Uterus (tissue), 3 donors: ENCODE measurements at regions not wholly inside any gene's neighbourhood (a gene's known extent, or its start where the extent isn't known, plus 50 kb on each side); places are given as distances from the start of the nearest gene placed in this dataset.

ENCODE experiments used
- DNase-seq, 2 donors: peaks; one replicate each; pipeline ENCODE4 v3.0.0-alpha.2; 2019 to 2020
- H3K27ac ChIP-seq, 2 donors: fragments of 200-600 bp; sonication (generic); 1 replicate in 1 of 2; 2 replicates in 1 of 2; pipeline ENCODE4 v1.5.1; 2016 to 2018
- H3K27me3 ChIP-seq, 2 donors: fragments of 200-600 bp; sonication (generic); one replicate each; pipeline ENCODE4 v1.5.1; 2018 to 2019; ENCODE audit warnings: control low read depth in 1 of 2
- H3K36me3 ChIP-seq, 2 donors: fragments of 200-600 bp; sonication (generic); one replicate each; pipeline ENCODE4 v1.5.1; 2019; ENCODE audit warnings: control low read depth in 1 of 2
- H3K4me1 ChIP-seq, 2 donors: fragments of 200-600 bp; sonication (generic); one replicate each; pipeline ENCODE4 v1.5.1; 2018 to 2019; ENCODE audit warnings: control low read depth in 1 of 2
- H3K4me3 ChIP-seq, 2 donors: fragments of 200-600 bp; sonication (generic); 1 replicate in 1 of 2; 2 replicates in 1 of 2; pipeline ENCODE4 v1.5.1; 2018 to 2019; ENCODE audit warnings: mild to moderate bottlenecking in 1 of 2
- H3K9me3 ChIP-seq, 2 donors: fragments of 200-600 bp; sonication (generic); one replicate each; pipeline ENCODE4 v1.5.1; 2019; ENCODE audit warnings: control low read depth in 1 of 2
- POLR2A ChIP-seq, 2 donors: fragments of 450-650 bp; IDR thresholded peaks; one replicate each; pipeline ENCODE4 v1.6.1; 2016; ENCODE audit warnings: antibody characterized with exemption in 2 of 2, mild to moderate bottlenecking in 1 of 2, moderate library complexity in 1 of 2
- intact Hi-C: fragments of 100-400 bp; cut with DNase I; formaldehyde crosslinking; loops from one replicate; pipeline ENCODE4 v1.15.1; 2023; ENCODE audit warnings: low total_unique reads
- TF ChIP-seq, protein P1 (sequence below), 4 experiments: fragments of 200-600 bp in 2 of 4; fragments of 450-650 bp in 2 of 4; sonication (generic) in 2 of 4; IDR thresholded peaks; one replicate each; pipeline ENCODE4 v1.5.1; 2016 to 2019; ENCODE audit warnings: antibody characterized with exemption in 4 of 4, mild to moderate bottlenecking in 2 of 4, moderate library complexity in 1 of 4
- donor health status: DM: yes; HTN: yes; CAD: no.

GRCh38 chr3:31103623-31104180 lies 209.2 kb upstream of the GADL1 start:
- H3K27me3 ChIP-seq: no peaks in the 10 kb centered on the region
- H3K4me1 ChIP-seq: no peaks in the 10 kb centered on the region
- H3K4me3 ChIP-seq: no peak overlapping the region
- DNase-seq: no peak
- intact Hi-C loops: no loop called here
- TF ChIP-seq POLR2A (IDR thresholded peaks at IDR 0.05): no peak
- TF ChIP-seq, protein P1, sequence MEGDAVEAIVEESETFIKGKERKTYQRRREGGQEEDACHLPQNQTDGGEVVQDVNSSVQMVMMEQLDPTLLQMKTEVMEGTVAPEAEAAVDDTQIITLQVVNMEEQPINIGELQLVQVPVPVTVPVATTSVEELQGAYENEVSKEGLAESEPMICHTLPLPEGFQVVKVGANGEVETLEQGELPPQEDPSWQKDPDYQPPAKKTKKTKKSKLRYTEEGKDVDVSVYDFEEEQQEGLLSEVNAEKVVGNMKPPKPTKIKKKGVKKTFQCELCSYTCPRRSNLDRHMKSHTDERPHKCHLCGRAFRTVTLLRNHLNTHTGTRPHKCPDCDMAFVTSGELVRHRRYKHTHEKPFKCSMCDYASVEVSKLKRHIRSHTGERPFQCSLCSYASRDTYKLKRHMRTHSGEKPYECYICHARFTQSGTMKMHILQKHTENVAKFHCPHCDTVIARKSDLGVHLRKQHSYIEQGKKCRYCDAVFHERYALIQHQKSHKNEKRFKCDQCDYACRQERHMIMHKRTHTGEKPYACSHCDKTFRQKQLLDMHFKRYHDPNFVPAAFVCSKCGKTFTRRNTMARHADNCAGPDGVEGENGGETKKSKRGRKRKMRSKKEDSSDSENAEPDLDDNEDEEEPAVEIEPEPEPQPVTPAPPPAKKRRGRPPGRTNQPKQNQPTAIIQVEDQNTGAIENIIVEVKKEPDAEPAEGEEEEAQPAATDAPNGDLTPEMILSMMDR (IDR thresholded peaks at IDR 0.05): no peak
- no peak overlapping the region for H3K27ac ChIP-seq
- no peaks in the 10 kb centered on the region for H3K36me3 ChIP-seq
- H3K9me3 ChIP-seq: no peaks in the 10 kb centered on the region

GRCh38 chr3:31105011-31105410 lies 210.6 kb upstream of the GADL1 start:
- no peak overlapping the region for H3K27ac ChIP-seq
- no peak for TF ChIP-seq POLR2A (IDR thresholded peaks at IDR 0.05)
- TF ChIP-seq, protein P1 (IDR thresholded peaks at IDR 0.05): no peak
- H3K9me3 ChIP-seq: no peaks in the 10 kb centered on the region
- H3K36me3 ChIP-seq: no peaks in the 10 kb centered on the region
- no peak overlapping the region for H3K4me3 ChIP-seq
- intact Hi-C loops: no loop called here
- H3K4me1 ChIP-seq: no peaks in the 10 kb centered on the region
- H3K27me3 ChIP-seq: no peaks in the 10 kb centered on the region
- DNase-seq: no peak

DNA sequence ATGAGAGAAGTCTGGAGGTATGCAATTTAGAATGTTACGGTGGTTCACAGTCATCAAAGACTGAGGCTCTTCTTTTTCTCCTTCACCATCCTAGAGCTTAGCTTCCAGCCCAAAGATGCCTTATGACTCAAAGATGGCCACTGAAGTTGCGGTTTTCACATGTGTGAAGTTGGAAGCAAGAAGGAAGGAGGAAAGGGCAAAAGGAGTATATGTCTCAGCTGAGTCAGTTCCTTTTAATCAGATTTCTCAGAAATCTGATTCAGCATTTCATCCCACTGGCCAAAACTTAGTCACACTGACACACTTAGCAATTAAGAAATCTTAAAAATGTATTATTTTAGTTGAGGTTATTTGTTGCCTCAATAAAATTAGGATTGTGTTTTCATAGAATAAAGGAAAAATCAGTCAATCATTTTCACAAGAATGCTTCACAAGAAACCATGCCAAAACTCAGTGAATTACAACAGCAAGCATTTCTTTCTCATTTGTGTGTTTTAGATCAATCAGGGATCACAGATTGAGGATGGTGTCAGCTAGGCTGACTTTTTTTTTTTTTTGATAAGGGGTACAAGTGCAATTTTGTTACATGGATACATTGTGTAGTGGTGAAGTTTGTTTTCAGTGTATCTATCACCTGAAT lies 211.1 kb upstream of the GADL1 start:
- Histone ChIP-seq H3K36me3 (no peaks in the 10 kb centered on the region), H3K27me3 (no peaks in the 10 kb centered on the region), H3K4me3 (no peak overlapping the region), H3K4me1 (no peaks in the 10 kb centered on the region), H3K27ac (no peak overlapping the region), H3K9me3 (no peaks in the 10 kb centered on the region)
- intact Hi-C loops: no loop called here
- no peak for TF ChIP-seq POLR2A (IDR thresholded peaks at IDR 0.05)
- TF ChIP-seq, protein P1 (IDR thresholded peaks at IDR 0.05): no peak
- no peak for DNase-seq

- intact Hi-C loops: no loop called here
- TF ChIP-seq POLR2A (IDR thresholded peaks at IDR 0.05): no peak
- TF ChIP-seq, protein P1 (IDR thresholded peaks at IDR 0.05): no peak
- no peak overlapping the region for H3K27ac ChIP-seq
- H3K4me3 ChIP-seq: no peak overlapping the region
- H3K9me3 ChIP-seq: no peaks in the 10 kb centered on the region
- H3K36me3 ChIP-seq: no peaks in the 10 kb centered on the region
- no peaks in the 10 kb centered on the region for H3K27me3 ChIP-seq
- DNase-seq: no peak
- no peaks in the 10 kb centered on the region for H3K4me1 ChIP-seq
Measured at GRCh38 chr3:31106204-31106603, 211.7 kb upstream of the GADL1 start.

- TF ChIP-seq, protein P1 (IDR thresholded peaks at IDR 0.05): no peak
- TF ChIP-seq POLR2A (IDR thresholded peaks at IDR 0.05): no peak
- H3K4me1 ChIP-seq: no peaks in the 10 kb centered on the region
- no peaks in the 10 kb centered on the region for H3K9me3 ChIP-seq
- no peaks in the 10 kb centered on the region for H3K36me3 ChIP-seq
- H3K27me3 ChIP-seq: no peaks in the 10 kb centered on the region
- H3K27ac ChIP-seq: no peak overlapping the region
- intact Hi-C loops: no loop called here
- no peak for DNase-seq
- no peak overlapping the region for H3K4me3 ChIP-seq
Measured at GRCh38 chr3:31106912-31107311, 212.5 kb upstream of the GADL1 start.
